ENCODE measurements at regions not wholly inside any gene's neighbourhood (a gene's known extent, or its start where the extent isn't known, plus 50 kb on each side); places are given as distances from the start of the nearest gene placed in this dataset.

DNA sequence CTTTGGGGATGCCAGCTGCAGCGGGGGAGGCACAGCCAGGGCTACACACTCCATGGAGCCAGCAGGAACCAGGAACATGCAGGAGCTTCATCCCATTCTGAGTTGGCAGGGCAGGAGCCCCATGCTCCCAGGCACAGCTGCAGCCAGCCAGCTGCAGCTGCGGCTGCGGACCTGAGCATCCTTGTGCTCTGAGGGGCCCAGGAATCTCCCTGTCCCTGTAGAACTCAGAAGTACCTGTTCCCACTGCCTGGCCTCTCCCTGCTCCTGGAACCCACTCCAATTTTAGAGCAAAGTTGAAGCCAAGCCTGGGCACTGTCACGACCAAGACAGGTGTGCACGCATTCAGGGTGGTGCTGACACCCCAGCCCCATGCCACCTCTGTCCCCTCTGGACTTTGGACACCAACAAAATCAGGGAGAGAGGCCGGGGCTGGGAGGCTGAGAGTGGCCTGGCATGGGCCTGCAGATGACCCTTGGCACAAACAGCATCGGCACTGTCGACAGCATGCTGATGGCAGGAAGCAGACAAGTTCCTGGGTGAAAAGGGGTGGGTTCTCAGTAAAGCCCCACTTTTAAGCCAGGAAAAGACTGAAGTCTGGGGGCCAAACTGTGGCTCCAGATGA, 257.3 kb upstream of the LRFN5 start:
- ATAC-seq: no peak
- POLR2A ChIA-PET: no interaction called here
- WGBS (ENCODE audit: missing lambda C conversion rate): 0% methylated on average over 3 of the region's 8 CpGs
- no peak for DNase-seq (ENCODE audit: low read depth in 1 of 2, low spot score in 1 of 2)
- FAIRE-seq: no peak
- H3K4me3 ChIP-seq: no peak overlapping the region
- no peak overlapping the region for H3K27ac ChIP-seq
- no peaks in the 10 kb centered on the region for H3K4me1 ChIP-seq
- CTCF ChIA-PET: no interaction called here
- TF ChIP-seq BHLHE40 (IDR thresholded peaks at IDR 0.05; ENCODE audit: low read depth, low read length) (no peak), MAFK (IDR thresholded peaks at IDR 0.05; ENCODE audit: partially characterized antibody) (no peak), TFCP2L1 (CRISPR knock-in tag; IDR thresholded peaks at IDR 0.05) (no peak), HOXA7 (CRISPR knock-in tag; IDR thresholded peaks at IDR 0.05) (no peak), PHF8 (IDR thresholded peaks at IDR 0.05; ENCODE audit: borderline replicate concordance, low read depth) (no peak), CBX8 (IDR thresholded peaks at IDR 0.05) (no peak)
- no peaks in the 10 kb centered on the region; the same call in 2 of the 3 replicates for H3K9me3 ChIP-seq
- no peak overlapping the region for H3K4me2 ChIP-seq

DNA sequence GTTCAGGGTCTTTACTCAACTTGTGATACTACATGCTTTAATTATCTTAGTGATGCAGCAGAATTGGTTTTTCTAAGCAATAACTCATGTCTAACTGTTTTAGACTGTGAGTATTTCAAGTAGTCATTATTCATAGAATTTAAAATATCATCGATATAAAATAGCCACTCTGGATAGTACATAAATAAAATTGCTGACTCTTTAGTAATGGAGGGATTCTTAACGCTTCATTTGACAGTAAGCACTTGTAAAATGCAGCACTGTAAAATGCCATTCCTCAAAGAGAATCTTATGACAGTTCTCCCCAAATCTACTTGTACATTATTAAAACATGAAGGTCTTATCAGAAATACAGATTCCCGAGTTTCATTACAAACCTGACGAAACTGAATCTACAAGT, 262.8 kb upstream of the LRFN5 start:
- ATAC-seq (no peak), FAIRE-seq (no peak), DNase-seq (ENCODE audit: low read depth in 1 of 2, low spot score in 1 of 2) (no peak)
- no peaks in the 10 kb centered on the region for H3K4me1 ChIP-seq
- H3K4me3 ChIP-seq: no peak overlapping the region
- H3K9me3 ChIP-seq: no peaks in the 10 kb centered on the region
- 2% methylated on average over 4 of the region's 4 CpGs for WGBS (ENCODE audit: missing lambda C conversion rate)
- no peak for TF ChIP-seq JUN (IDR thresholded peaks at IDR 0.05)
- no peak for TF ChIP-seq CHD4 (IDR thresholded peaks at IDR 0.05; ENCODE audit: borderline replicate concordance)
- no peak overlapping the region for H3K4me2 ChIP-seq
- CTCF ChIA-PET: no interaction called here
- POLR2A ChIA-PET: no interaction called here
- no peak overlapping the region for H3K27ac ChIP-seq

DNA sequence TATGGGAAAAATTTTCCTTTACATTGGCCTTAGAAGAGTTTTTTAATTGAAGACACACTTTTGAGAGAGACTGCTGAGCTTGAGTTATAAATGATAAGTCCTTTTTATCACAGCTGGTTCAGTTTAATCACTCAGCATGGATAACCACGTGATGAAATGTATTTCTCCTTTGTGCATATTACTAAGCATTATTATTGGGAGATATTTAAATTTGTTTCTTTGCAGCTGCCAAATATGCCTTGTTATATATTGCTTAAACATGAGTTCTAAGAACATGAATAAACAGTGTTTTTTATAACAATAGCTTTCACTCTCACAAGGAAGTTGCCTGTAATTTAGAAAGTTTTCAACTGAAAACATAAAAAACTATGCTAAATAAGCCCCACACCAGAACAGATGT, 293.5 kb upstream of the LRFN5 start:
- ChIA-PET CTCF (no interaction called here), POLR2A (no interaction called here)
- 2% methylated on average over 1 of the region's 1 CpG for WGBS (ENCODE audit: missing lambda C conversion rate)
- Histone ChIP-seq H3K4me2 (no peak overlapping the region), H3K9me3 (peaks cover 3% of the 10 kb centered on the region; the same call in 1 of the 3 replicates), H3K27ac (no peak overlapping the region), H3K4me3 (no peak overlapping the region), H3K4me1 (no peaks in the 10 kb centered on the region)
- ATAC-seq (no peak), DNase-seq (ENCODE audit: low read depth in 1 of 2, low spot score in 1 of 2) (no peak), FAIRE-seq (no peak)
- TF ChIP-seq POLR2A (IDR thresholded peaks at IDR 0.05; ENCODE audit: low read length) (no peak), ZFP36 (IDR thresholded peaks at IDR 0.05; ENCODE audit: borderline replicate concordance, partially characterized antibody) (no peak), JUN (IDR thresholded peaks at IDR 0.05) (no peak), KDM5A (IDR thresholded peaks at IDR 0.05) (no peak), GATA3 (IDR thresholded peaks at IDR 0.05; ENCODE audit: borderline replicate concordance) (no peak)
- TF ChIP-seq, protein P1, sequence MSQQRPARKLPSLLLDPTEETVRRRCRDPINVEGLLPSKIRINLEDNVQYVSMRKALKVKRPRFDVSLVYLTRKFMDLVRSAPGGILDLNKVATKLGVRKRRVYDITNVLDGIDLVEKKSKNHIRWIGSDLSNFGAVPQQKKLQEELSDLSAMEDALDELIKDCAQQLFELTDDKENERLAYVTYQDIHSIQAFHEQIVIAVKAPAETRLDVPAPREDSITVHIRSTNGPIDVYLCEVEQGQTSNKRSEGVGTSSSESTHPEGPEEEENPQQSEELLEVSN (IDR thresholded peaks at IDR 0.05; ENCODE audit: borderline replicate concordance, low read depth): no peak

DNA sequence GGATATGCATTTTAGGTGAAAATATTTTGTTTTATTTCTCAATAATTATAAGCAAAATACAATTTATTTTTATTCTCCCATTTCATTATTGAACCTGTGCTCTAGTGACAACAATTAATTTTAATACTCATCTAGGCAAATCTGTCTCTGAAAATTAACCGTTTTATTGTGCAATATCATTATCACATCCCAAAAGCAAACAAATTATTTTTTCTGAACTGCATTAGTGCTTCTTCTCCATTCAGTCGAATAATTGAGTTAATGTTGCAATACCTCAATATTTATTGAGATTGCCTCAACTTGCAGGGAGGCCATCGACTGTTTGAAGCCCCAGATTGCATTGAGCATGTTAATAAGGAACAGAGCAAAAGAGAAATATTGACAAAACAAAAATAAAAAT, 303.2 kb upstream of the LRFN5 start:
- FAIRE-seq (no peak), DNase-seq (ENCODE audit: low read depth in 1 of 2, low spot score in 1 of 2) (no peak), ATAC-seq (no peak)
- POLR2A ChIA-PET: no interaction called here
- CTCF ChIA-PET: no interaction called here
- H3K27ac ChIP-seq: no peak overlapping the region
- WGBS (ENCODE audit: missing lambda C conversion rate): 3% methylated on average over 3 of the region's 3 CpGs
- H3K4me2 ChIP-seq: no peak overlapping the region
- no peak overlapping the region for H3K4me3 ChIP-seq
- H3K4me1 ChIP-seq: no peaks in the 10 kb centered on the region
- H3K9me3 ChIP-seq: no peaks in the 10 kb centered on the region
- TF ChIP-seq, protein P2, sequence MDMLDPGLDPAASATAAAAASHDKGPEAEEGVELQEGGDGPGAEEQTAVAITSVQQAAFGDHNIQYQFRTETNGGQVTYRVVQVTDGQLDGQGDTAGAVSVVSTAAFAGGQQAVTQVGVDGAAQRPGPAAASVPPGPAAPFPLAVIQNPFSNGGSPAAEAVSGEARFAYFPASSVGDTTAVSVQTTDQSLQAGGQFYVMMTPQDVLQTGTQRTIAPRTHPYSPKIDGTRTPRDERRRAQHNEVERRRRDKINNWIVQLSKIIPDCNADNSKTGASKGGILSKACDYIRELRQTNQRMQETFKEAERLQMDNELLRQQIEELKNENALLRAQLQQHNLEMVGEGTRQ (IDR thresholded peaks at IDR 0.05): no peak
- TF ChIP-seq CHD4 (IDR thresholded peaks at IDR 0.05; ENCODE audit: borderline replicate concordance) (no peak), FOSB (CRISPR knock-in tag; IDR thresholded peaks at IDR 0.05) (no peak), CBX8 (IDR thresholded peaks at IDR 0.05) (no peak), RARB (CRISPR knock-in tag; IDR thresholded peaks at IDR 0.05) (no peak), MYC (IDR thresholded peaks at IDR 0.05; ENCODE audit: borderline replicate concordance, low read length) (no peak), KDM1A (IDR thresholded peaks at IDR 0.05; ENCODE audit: low read depth) (no peak), RNF2 (IDR thresholded peaks at IDR 0.05; ENCODE audit: borderline replicate concordance, low read depth) (no peak)
- TF ChIP-seq, protein P3, sequence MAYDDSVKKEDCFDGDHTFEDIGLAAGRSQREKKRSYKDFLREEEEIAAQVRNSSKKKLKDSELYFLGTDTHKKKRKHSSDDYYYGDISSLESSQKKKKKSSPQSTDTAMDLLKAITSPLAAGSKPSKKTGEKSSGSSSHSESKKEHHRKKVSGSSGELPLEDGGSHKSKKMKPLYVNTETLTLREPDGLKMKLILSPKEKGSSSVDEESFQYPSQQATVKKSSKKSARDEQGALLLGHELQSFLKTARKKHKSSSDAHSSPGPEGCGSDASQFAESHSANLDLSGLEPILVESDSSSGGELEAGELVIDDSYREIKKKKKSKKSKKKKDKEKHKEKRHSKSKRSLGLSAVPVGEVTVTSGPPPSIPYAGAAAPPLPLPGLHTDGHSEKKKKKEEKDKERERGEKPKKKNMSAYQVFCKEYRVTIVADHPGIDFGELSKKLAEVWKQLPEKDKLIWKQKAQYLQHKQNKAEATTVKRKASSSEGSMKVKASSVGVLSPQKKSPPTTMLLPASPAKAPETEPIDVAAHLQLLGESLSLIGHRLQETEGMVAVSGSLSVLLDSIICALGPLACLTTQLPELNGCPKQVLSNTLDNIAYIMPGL (CRISPR knock-in tag; IDR thresholded peaks at IDR 0.05; ENCODE audit: borderline replicate concordance): no peak
- TF ChIP-seq, protein P1 (IDR thresholded peaks at IDR 0.05; ENCODE audit: borderline replicate concordance, low read depth): no peak
- TF ChIP-seq, protein P4, sequence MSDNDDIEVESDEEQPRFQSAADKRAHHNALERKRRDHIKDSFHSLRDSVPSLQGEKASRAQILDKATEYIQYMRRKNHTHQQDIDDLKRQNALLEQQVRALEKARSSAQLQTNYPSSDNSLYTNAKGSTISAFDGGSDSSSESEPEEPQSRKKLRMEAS (IDR thresholded peaks at IDR 0.05): no peak
- TF ChIP-seq, protein P5, sequence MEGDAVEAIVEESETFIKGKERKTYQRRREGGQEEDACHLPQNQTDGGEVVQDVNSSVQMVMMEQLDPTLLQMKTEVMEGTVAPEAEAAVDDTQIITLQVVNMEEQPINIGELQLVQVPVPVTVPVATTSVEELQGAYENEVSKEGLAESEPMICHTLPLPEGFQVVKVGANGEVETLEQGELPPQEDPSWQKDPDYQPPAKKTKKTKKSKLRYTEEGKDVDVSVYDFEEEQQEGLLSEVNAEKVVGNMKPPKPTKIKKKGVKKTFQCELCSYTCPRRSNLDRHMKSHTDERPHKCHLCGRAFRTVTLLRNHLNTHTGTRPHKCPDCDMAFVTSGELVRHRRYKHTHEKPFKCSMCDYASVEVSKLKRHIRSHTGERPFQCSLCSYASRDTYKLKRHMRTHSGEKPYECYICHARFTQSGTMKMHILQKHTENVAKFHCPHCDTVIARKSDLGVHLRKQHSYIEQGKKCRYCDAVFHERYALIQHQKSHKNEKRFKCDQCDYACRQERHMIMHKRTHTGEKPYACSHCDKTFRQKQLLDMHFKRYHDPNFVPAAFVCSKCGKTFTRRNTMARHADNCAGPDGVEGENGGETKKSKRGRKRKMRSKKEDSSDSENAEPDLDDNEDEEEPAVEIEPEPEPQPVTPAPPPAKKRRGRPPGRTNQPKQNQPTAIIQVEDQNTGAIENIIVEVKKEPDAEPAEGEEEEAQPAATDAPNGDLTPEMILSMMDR (IDR thresholded peaks at IDR 0.05): no peak
- TF ChIP-seq, protein P6, sequence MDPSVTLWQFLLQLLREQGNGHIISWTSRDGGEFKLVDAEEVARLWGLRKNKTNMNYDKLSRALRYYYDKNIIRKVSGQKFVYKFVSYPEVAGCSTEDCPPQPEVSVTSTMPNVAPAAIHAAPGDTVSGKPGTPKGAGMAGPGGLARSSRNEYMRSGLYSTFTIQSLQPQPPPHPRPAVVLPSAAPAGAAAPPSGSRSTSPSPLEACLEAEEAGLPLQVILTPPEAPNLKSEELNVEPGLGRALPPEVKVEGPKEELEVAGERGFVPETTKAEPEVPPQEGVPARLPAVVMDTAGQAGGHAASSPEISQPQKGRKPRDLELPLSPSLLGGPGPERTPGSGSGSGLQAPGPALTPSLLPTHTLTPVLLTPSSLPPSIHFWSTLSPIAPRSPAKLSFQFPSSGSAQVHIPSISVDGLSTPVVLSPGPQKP (IDR thresholded peaks at IDR 0.05; ENCODE audit: low read depth, low read length): no peak

All from A549 (cell line).